B cell (primary cell): ENCODE measurements at regions not wholly inside any gene's neighbourhood (a gene's known extent, or its start where the extent isn't known, plus 50 kb on each side); places are given as distances from the start of the nearest gene placed in this dataset.

Experiments used
- EZH2 ChIP-seq: IDR thresholded peaks from 2 replicates; pipeline ENCODE4 v1.6.1; 2012; ENCODE audit warnings: borderline replicate concordance, low read depth, mild to moderate bottlenecking, moderate library complexity, low read length; ENCODE audit not compliant: insufficient read depth, poor library complexity, severe bottlenecking
- TF ChIP-seq, protein P1 (sequence below): fragments of 200-600 bp; IDR thresholded peaks from one replicate; pipeline ENCODE4 v1.8.0; 2022; ENCODE audit warnings: antibody characterized with exemption, mild to moderate bottlenecking

DNA sequence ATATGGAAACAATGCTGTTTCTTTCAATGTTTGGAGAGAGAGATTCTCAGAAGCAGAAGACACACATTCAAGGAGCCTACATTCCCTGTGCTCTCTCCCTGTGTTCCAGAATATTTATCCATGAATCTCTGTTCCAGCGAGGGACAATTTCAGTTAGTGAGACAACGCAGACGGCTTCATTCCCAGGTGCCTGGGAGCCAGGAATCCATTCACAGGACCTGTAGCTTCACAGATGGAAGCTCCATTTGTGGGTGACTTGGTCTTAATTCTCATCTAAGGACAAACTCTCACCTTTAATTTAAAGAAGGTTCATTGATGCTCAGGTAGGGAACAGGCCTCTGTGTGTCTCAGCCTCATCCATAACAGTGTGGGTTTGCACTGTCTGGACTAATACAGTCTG, 1156.6 kb downstream of the RPIA start:
- TF ChIP-seq, protein P1, sequence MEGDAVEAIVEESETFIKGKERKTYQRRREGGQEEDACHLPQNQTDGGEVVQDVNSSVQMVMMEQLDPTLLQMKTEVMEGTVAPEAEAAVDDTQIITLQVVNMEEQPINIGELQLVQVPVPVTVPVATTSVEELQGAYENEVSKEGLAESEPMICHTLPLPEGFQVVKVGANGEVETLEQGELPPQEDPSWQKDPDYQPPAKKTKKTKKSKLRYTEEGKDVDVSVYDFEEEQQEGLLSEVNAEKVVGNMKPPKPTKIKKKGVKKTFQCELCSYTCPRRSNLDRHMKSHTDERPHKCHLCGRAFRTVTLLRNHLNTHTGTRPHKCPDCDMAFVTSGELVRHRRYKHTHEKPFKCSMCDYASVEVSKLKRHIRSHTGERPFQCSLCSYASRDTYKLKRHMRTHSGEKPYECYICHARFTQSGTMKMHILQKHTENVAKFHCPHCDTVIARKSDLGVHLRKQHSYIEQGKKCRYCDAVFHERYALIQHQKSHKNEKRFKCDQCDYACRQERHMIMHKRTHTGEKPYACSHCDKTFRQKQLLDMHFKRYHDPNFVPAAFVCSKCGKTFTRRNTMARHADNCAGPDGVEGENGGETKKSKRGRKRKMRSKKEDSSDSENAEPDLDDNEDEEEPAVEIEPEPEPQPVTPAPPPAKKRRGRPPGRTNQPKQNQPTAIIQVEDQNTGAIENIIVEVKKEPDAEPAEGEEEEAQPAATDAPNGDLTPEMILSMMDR = no peak
- TF ChIP-seq EZH2 = no peak
